ENCODE measurements at regions not wholly inside any gene's neighbourhood (a gene's known extent, or its start where the extent isn't known, plus 50 kb on each side); places are given as distances from the start of the nearest gene placed in this dataset.

GRCh38 chr15:38192496-38192895, 60.1 kb upstream of the SPRED1 start:
- H3K9me3 ChIP-seq, result no peaks in the 10 kb centered on the region
- no peaks in the 10 kb centered on the region for H3K27me3 ChIP-seq
- intact Hi-C loops (cut with DNase I; ENCODE audit: low total_unique reads), result no loop called here
- 91 to 98% methylated on average over 2 of the region's 2 CpGs for WGBS, 2 donors
- H3K4me3 ChIP-seq, result no peak overlapping the region
- no peak for TF ChIP-seq POLR2A (IDR thresholded peaks at IDR 0.05)
- no peak for TF ChIP-seq CTCF (IDR thresholded peaks at IDR 0.05)
- H3K27ac ChIP-seq, result no peak overlapping the region
- no peak for DNase-seq
- no peaks in the 10 kb centered on the region for H3K4me1 ChIP-seq
- H3K36me3 ChIP-seq (ENCODE audit: low read depth, missing control alignments), result no peaks in the 10 kb centered on the region

DNA sequence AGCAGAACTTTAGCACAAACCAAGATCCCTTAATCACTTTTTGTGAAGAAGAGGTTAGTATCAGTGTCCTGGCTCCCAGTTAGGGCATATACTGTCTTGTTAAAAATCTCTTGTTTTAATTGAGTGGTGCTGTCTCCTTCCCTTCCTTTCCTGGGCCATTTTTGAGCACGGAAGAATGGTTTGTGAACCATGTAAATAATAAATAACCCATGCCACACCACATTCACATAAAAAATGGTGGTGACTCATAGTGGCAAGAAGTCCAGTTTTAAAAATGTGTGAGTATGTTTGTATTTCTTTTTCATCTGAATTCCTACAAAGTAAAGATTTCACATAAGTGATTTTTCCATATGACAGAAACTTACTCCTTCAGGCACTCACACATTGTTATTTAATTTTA, 59.1 kb upstream of the SPRED1 start:
- no peak overlapping the region for H3K4me3 ChIP-seq
- intact Hi-C loops (cut with DNase I; ENCODE audit: low total_unique reads), result no loop called here
- H3K4me1 ChIP-seq, result no peaks in the 10 kb centered on the region
- TF ChIP-seq POLR2A (IDR thresholded peaks at IDR 0.05), result no peak
- no peak for TF ChIP-seq CTCF (IDR thresholded peaks at IDR 0.05)
- no peak for DNase-seq
- H3K27ac ChIP-seq, result no peak overlapping the region
- WGBS, 2 donors, result 77 to 83% methylated on average over 1 of the region's 1 CpG
- H3K27me3 ChIP-seq, result no peaks in the 10 kb centered on the region
- H3K9me3 ChIP-seq, result no peaks in the 10 kb centered on the region
- H3K36me3 ChIP-seq (ENCODE audit: low read depth, missing control alignments), result no peaks in the 10 kb centered on the region

- Histone ChIP-seq H3K27me3 (no peaks in the 10 kb centered on the region), H3K9me3 (no peaks in the 10 kb centered on the region), H3K36me3 (ENCODE audit: low read depth, missing control alignments) (no peaks in the 10 kb centered on the region), H3K4me1 (no peaks in the 10 kb centered on the region), H3K4me3 (no peak overlapping the region), H3K27ac (no peak overlapping the region)
- TF ChIP-seq POLR2A (IDR thresholded peaks at IDR 0.05) (no peak), CTCF (IDR thresholded peaks at IDR 0.05) (no peak)
- intact Hi-C loops (cut with DNase I; ENCODE audit: low total_unique reads), result no loop called here
- no peak for DNase-seq
- WGBS, 2 donors, result 83 to 96% methylated on average over 5 of the region's 5 CpGs
Observed at GRCh38 chr15:38195191-38195901, 57.3 kb upstream of the SPRED1 start.

GRCh38 chr15:38196076-38196475, 56.6 kb upstream of the SPRED1 start:
- Histone ChIP-seq H3K36me3 (ENCODE audit: low read depth, missing control alignments) (no peaks in the 10 kb centered on the region), H3K27me3 (no peaks in the 10 kb centered on the region), H3K9me3 (no peaks in the 10 kb centered on the region), H3K4me3 (no peak overlapping the region), H3K4me1 (no peaks in the 10 kb centered on the region), H3K27ac (no peak overlapping the region)
- no peak for DNase-seq
- 46 to 63% methylated on average over 1 of the region's 1 CpG for WGBS, 2 donors
- intact Hi-C loops (cut with DNase I; ENCODE audit: low total_unique reads), result no loop called here
- TF ChIP-seq POLR2A (IDR thresholded peaks at IDR 0.05), result no peak
- no peak for TF ChIP-seq CTCF (IDR thresholded peaks at IDR 0.05)

- H3K27me3 ChIP-seq, result no peaks in the 10 kb centered on the region
- no peak overlapping the region for H3K4me3 ChIP-seq
- H3K9me3 ChIP-seq, result no peaks in the 10 kb centered on the region
- WGBS, 2 donors, result 84 to 88% methylated on average over 4 of the region's 4 CpGs
- H3K4me1 ChIP-seq, result peaks cover 9% of the 10 kb centered on the region
- intact Hi-C loops (cut with DNase I; ENCODE audit: low total_unique reads), result no loop called here
- DNase-seq, result no peak
- no peaks in the 10 kb centered on the region for H3K36me3 ChIP-seq (ENCODE audit: low read depth, missing control alignments)
- no peak overlapping the region for H3K27ac ChIP-seq
- no peak for TF ChIP-seq CTCF (IDR thresholded peaks at IDR 0.05)
- TF ChIP-seq POLR2A (IDR thresholded peaks at IDR 0.05), result no peak
Observed at GRCh38 chr15:38197553-38197952, 55.1 kb upstream of the SPRED1 start.
